Parathyroid adenoma (tissue), 2 donors: ENCODE measurements at regions not wholly inside any gene's neighbourhood (a gene's known extent, or its start where the extent isn't known, plus 50 kb on each side); places are given as distances from the start of the nearest gene placed in this dataset.

Experiments used
- H2AFZ ChIP-seq: fragments of 300-600 bp; sonication (generic); one replicate; pipeline ENCODE4 v1.7.0; 2017; ENCODE audit warnings: antibody characterized with exemption, mild to moderate bottlenecking
- H3K27ac ChIP-seq: fragments of 300-600 bp; sonication (generic); one replicate; pipeline ENCODE4 v1.7.0; 2017
- H3K27me3 ChIP-seq: fragments of 300-600 bp; sonication (generic); one replicate; pipeline ENCODE4 v1.7.0; 2017; ENCODE audit warnings: low read length; ENCODE audit not compliant: control insufficient read depth, insufficient read depth
- H3K36me3 ChIP-seq: fragments of 300-600 bp; sonication (generic); one replicate; pipeline ENCODE4 v1.7.0; 2017; ENCODE audit warnings: low read length; ENCODE audit not compliant: control insufficient read depth, insufficient read depth
- H3K4me1 ChIP-seq: fragments of 300-600 bp; sonication (generic); one replicate; pipeline ENCODE4 v1.7.0; 2017; ENCODE audit warnings: control low read depth
- H3K4me2 ChIP-seq: fragments of 300-600 bp; sonication (generic); one replicate; pipeline ENCODE4 v1.7.0; 2017; ENCODE audit warnings: low read length
- H3K4me3 ChIP-seq: fragments of 300-600 bp; sonication (generic); one replicate; pipeline ENCODE4 v1.7.0; 2017; ENCODE audit warnings: low read depth, low read length
- H3K79me2 ChIP-seq: fragments of 300-600 bp; sonication (generic); one replicate; pipeline ENCODE4 v1.7.0; 2017; ENCODE audit warnings: control low read depth
- H3K9ac ChIP-seq: fragments of 300-600 bp; sonication (generic); one replicate; pipeline ENCODE4 v1.7.0; 2017; ENCODE audit warnings: mild to moderate bottlenecking
- H3K9me3 ChIP-seq: fragments of 300-600 bp; sonication (generic); one replicate; pipeline ENCODE4 v1.7.0; 2017; ENCODE audit warnings: low read length; ENCODE audit not compliant: control insufficient read depth
- CTCF ChIP-seq: fragments of 300-600 bp; sonication (generic); IDR thresholded peaks from one replicate; pipeline ENCODE4 v1.7.0; 2017; ENCODE audit warnings: antibody characterized with exemption, mild to moderate bottlenecking
- donor health status: primary hyperparathyroidism.

GRCh38 chr18:70892381-70892780, 603.5 kb downstream of the SOCS6 start:
- no peaks in the 10 kb centered on the region for H3K27me3 ChIP-seq
- H2AFZ ChIP-seq, result no peak overlapping the region
- H3K9ac ChIP-seq, result no peak overlapping the region
- H3K36me3 ChIP-seq, result no peaks in the 10 kb centered on the region
- no peaks in the 10 kb centered on the region for H3K9me3 ChIP-seq
- TF ChIP-seq CTCF, result no peak
- H3K4me3 ChIP-seq, result no peak overlapping the region
- no peaks in the 10 kb centered on the region for H3K79me2 ChIP-seq
- H3K4me1 ChIP-seq, result no peaks in the 10 kb centered on the region
- H3K27ac ChIP-seq, result no peak overlapping the region
- H3K4me2 ChIP-seq, result no peak overlapping the region

GRCh38 chr18:70870292-70870691, 581.4 kb downstream of the SOCS6 start:
- no peak overlapping the region for H3K4me3 ChIP-seq
- H3K79me2 ChIP-seq, result no peaks in the 10 kb centered on the region
- no peak overlapping the region for H3K9ac ChIP-seq
- no peak overlapping the region for H2AFZ ChIP-seq
- H3K36me3 ChIP-seq, result no peaks in the 10 kb centered on the region
- no peak for TF ChIP-seq CTCF
- H3K27me3 ChIP-seq, result no peaks in the 10 kb centered on the region
- H3K4me2 ChIP-seq, result no peak overlapping the region
- H3K27ac ChIP-seq, result no peak overlapping the region
- H3K9me3 ChIP-seq, result no peaks in the 10 kb centered on the region
- no peaks in the 10 kb centered on the region for H3K4me1 ChIP-seq

- Histone ChIP-seq H3K4me1 (no peaks in the 10 kb centered on the region), H2AFZ (no peak overlapping the region), H3K36me3 (no peaks in the 10 kb centered on the region), H3K27ac (no peak overlapping the region), H3K27me3 (no peaks in the 10 kb centered on the region), H3K9ac (no peak overlapping the region), H3K79me2 (no peaks in the 10 kb centered on the region), H3K4me2 (no peak overlapping the region), H3K9me3 (no peaks in the 10 kb centered on the region), H3K4me3 (no peak overlapping the region)
- no peak for TF ChIP-seq CTCF
Observed at GRCh38 chr18:70848329-70848728, 559.5 kb downstream of the SOCS6 start.

- H3K4me3 ChIP-seq, result no peak overlapping the region
- no peak overlapping the region for H3K4me2 ChIP-seq
- no peaks in the 10 kb centered on the region for H3K4me1 ChIP-seq
- H3K27me3 ChIP-seq, result no peaks in the 10 kb centered on the region
- no peak overlapping the region for H2AFZ ChIP-seq
- no peak overlapping the region for H3K9ac ChIP-seq
- no peaks in the 10 kb centered on the region for H3K79me2 ChIP-seq
- no peak for TF ChIP-seq CTCF
- H3K9me3 ChIP-seq, result no peaks in the 10 kb centered on the region
- no peaks in the 10 kb centered on the region for H3K36me3 ChIP-seq
- no peak overlapping the region for H3K27ac ChIP-seq
Observed at GRCh38 chr18:70840649-70841048, 551.8 kb downstream of the SOCS6 start.

- Histone ChIP-seq H3K9me3 (no peaks in the 10 kb centered on the region), H3K9ac (no peak overlapping the region), H3K79me2 (no peaks in the 10 kb centered on the region), H2AFZ (no peak overlapping the region), H3K36me3 (no peaks in the 10 kb centered on the region), H3K4me3 (no peak overlapping the region), H3K4me2 (no peak overlapping the region), H3K4me1 (no peaks in the 10 kb centered on the region), H3K27me3 (no peaks in the 10 kb centered on the region), H3K27ac (no peak overlapping the region)
- TF ChIP-seq CTCF, result no peak
Observed at GRCh38 chr18:70827632-70828031, 538.8 kb downstream of the SOCS6 start.
